GM03348 (cell line): ENCODE measurements at regions not wholly inside any gene's neighbourhood (a gene's known extent, or its start where the extent isn't known, plus 50 kb on each side); places are given as distances from the start of the nearest gene placed in this dataset.

Experiments used
- DNase-seq: peaks from one replicate; pipeline ENCODE4 v3.0.0; 2012; ENCODE audit warnings: low spot score

DNA sequence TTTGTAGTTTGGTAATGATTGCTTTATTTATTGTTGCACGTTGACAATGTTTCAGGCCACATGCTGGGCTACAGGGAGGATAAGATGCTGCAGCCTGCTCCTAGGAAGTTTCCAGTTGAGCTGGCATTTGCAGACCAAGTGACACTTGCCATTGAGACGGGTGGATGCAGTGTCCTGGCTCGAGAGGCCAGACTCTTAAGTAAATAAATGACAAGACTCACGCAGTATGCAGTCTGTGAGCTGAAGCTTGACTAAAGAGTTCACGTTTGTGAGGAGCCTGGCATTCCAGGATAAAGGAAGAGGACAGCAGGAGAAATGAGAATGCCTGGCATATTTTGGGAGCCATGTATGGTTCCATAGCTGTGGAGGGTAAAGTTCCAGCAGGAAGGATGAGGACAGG, 105.8 kb downstream of the BAMBI start:
- DNase-seq: no peak

GRCh38 chr10:28785018-28785417, 107.7 kb downstream of the BAMBI start:
- DNase-seq: no peak

GRCh38 chr10:28788252-28788651, 110.9 kb downstream of the BAMBI start:
- no peak for DNase-seq

GRCh38 chr10:28788762-28789161, 111.4 kb downstream of the BAMBI start:
- DNase-seq: no peak

DNA sequence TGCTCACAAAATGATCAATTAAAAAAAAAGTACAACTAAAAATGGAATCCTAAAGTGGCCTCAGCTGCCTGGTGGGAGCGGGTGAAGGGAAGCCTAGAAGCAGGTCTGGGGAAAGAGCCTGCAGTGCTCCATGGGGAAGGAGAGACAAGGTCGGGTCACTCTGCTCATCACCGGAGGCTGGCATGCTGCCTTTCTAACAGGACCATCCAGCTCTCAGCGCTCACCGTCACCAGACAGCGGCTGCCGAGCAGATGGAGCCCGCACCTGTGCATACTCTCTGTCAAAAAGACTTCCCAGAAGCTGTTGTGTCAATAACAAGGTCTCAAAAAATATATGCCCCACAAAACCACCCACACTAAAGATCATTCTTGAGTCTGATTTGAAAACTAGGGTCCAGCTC, 112.8 kb downstream of the BAMBI start:
- DNase-seq: no peak

DNA sequence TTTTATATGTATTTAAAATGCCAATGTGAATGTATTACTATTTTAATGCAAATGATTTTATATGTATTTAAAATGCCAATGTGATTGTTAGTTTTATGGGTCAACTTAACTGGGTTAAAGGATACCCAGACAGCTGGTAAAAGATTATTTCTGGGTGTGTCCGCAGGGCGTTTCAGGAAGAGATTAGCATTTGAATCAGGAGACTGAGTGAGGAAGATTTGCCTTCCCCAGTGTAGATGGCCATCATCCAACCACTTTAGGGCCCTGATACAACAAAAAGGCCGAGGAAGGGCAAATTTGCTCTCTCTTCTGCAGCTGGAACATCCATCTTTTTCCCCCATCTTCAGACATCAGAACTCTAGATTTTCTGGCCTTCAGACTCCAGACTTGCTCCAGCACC, 116.2 kb downstream of the BAMBI start:
- DNase-seq: no peak

- DNase-seq: no peak
These were observed 117.7 kb downstream of the BAMBI start for GRCh38 chr10:28794986-28795385.

DNA sequence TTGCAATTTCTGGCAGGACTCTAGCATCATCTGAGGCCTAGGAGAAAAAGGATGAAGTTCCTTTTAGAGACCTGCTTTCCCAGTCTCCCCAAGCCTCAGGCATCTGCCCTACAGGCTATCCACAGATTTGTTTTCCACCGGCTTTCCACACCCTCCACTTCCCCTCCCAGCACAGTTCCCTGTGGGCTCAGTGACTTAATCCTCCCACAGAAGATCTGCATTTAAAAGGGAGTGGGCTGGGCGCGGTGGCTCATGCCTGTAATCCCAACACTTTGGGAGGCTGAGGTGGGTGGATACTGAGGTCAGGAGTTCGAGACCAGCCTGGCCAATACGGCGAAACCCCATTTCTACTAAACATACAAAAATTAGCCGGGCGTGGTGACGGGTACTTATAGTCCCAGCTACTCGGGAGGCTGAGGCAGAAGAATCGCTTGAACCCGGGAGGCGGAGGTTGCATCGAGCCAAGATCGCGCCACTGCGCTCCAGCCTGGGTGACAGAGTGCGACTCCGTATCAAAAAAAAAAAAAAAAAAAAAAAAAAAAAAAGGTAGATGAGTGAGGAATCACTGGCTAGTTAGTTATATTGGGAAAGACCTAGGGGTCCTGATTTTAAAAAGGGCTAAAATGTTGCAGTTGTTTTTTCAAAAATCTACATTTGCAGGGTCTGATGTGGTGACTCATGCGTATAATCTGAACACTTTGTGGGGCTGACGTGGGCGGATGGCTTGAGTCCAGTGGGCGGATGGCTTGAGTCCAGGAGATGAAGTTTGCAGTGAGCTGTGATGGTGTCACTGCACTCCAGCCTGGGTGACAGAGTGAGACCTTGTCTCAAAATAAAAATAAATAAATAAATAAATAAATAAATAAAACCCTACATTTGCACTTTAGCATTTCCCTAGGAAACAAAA, 119.5 kb downstream of the BAMBI start:
- no peak for DNase-seq

DNA sequence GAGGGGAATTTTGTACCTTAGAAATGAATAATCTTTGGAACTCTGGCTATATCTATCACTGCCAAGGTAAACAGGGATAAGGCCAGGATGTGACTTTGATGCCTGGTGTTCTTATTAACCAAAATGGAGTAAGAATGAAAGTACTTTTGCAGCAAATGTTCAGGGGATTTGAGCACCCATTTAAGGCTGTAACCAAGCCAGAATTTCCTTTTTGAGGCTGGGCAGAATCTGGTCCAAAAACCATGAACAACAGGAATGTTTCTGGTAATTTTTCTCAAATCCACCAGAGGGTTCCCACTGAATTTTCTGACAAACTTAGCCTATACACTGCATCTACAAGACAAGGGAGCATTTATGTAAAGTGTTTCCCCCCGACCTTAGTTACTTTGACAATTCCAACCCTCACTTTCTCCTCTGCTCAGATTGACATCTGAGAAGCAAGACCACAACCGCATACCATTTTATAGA, 120.6 kb downstream of the BAMBI start:
- no peak for DNase-seq

- DNase-seq: no peak
These were observed 121.2 kb downstream of the BAMBI start for GRCh38 chr10:28798428-28798955.

DNA sequence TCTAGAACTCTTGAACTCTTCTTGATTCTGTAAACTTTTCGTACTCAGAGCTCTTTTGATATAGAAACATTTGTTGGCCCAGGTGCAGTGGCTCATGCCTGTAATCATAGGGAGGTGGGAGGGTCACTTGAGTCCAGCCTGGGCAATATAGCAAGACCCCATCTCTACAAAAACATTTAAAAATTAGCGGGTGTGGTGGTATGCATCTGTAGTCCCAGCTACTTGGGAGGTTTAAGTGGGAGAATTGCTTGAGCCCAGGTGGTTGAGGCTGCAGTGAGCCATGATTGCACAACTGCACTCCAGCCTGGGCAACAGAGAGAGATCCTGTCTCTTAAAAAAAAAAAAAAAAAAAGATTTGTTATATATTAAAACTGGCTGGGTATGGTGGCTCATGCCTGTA, 121.6 kb downstream of the BAMBI start:
- no peak for DNase-seq

DNA sequence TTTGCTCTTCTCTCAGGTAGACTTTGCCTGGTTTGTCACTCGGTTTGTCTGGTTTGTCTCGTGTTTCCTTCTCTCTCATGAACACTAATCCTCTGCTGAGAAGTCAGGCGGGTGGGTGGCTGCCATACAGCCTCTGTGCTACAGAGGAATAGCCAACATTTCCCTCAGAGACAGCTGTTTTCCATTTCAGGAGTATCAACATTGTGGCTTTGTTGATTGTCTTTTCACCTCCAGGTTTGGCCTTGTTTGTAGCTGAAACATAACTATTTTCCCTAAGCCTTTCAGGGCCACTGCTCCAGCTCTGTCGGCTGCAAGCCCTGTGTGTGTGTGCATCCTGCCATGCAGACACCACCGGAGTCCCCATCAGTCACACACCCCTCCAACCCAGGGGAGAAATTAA, 122.8 kb downstream of the BAMBI start:
- no peak for DNase-seq

DNA sequence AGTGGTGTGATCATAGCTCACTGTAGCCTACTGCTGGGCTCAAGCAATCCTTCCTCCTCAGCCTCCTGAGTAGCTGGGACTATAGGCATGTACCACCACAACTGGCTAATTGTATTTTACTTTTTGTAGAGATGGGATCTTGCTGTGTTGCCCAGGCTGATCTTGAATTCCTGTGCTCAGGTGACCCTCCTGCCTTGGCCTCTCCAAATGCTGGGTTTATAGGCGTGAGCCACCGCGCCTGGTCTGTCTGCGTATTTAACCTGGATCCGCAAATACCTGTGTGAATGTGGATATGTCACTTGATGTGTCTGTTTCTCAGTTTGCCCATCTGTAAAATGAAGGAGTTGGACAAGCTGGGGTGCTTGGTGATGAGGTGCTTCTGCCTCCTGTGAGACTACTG, 123.9 kb downstream of the BAMBI start:
- DNase-seq: no peak

DNA sequence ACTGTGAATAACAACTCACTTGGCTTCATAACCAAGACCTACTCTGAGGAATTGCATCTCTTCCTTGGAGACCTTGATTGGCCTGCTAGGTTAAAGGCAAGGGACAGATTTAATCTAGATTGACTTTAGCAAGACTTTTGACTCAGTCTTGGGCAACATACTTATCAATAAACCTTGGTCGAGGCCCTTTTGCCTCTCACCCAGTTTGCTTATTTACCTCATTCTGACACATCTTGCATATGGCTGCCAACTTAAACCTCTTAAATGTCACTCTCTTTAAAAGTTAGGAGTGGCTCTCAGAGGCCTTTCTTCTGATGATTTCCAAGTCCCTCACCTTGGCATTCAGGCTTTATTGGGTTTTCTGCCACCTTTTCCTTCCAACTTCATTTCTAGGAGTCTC, 124.5 kb downstream of the BAMBI start:
- no peak for DNase-seq

GRCh38 chr10:28805390-28805789, 128.1 kb downstream of the BAMBI start:
- no peak for DNase-seq

DNA sequence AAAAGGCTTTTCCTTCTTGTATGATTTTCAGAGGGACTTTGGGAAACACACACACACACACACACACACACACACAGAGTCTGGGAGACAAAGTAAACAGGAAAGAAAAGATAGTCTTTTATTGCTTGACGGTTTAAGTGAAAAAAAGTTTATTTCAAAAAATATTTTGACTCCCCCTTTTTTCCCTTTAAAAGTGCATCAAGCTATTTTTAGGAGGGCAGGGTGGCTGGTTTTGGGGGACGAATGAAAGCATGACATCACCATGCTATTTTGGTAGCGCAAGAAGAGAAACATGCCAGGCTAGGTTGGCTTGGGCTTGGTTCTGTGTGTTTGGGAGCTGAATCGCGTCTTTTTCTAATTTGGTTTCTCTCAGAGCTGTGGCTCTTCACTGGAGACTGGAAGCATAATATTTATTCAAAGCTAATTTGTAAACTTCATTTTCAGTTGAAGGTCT, 129.2 kb downstream of the BAMBI start:
- DNase-seq: no peak

- no peak for DNase-seq
These were observed 129.8 kb downstream of the BAMBI start for GRCh38 chr10:28806951-28807759.

- DNase-seq: no peak
These were observed 130.7 kb downstream of the BAMBI start for GRCh38 chr10:28807760-28808613.

- DNase-seq: no peak
These were observed 131.4 kb downstream of the BAMBI start for GRCh38 chr10:28808693-28809092.

- DNase-seq: no peak
These were observed 132.9 kb downstream of the BAMBI start for GRCh38 chr10:28810057-28810870.
